ENCODE measurements at regions not wholly inside any gene's neighbourhood (a gene's known extent, or its start where the extent isn't known, plus 50 kb on each side); places are given as distances from the start of the nearest gene placed in this dataset.

DNA sequence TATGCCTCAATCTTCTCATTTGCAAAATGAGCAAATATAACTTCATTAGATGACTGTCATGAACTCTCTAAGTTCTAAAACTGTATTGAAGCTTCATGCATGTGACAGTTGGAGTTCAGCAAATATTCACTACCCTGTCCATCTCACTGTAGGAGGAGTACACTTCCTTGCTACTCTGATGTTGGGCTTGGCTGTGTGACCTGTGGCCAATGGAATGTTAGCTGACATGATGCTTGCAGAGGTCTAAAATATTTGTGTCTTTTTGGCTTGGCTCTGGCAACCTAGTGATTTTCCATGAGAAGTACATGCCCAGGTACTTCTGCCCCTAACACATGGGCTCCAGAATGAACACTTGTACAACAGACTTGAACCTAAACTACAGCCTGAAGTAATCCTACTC, 203.1 kb upstream of the ANKH start:
- TF ChIP-seq POLR2A (IDR thresholded peaks at IDR 0.05), result no peak
- TF ChIP-seq, protein P1, sequence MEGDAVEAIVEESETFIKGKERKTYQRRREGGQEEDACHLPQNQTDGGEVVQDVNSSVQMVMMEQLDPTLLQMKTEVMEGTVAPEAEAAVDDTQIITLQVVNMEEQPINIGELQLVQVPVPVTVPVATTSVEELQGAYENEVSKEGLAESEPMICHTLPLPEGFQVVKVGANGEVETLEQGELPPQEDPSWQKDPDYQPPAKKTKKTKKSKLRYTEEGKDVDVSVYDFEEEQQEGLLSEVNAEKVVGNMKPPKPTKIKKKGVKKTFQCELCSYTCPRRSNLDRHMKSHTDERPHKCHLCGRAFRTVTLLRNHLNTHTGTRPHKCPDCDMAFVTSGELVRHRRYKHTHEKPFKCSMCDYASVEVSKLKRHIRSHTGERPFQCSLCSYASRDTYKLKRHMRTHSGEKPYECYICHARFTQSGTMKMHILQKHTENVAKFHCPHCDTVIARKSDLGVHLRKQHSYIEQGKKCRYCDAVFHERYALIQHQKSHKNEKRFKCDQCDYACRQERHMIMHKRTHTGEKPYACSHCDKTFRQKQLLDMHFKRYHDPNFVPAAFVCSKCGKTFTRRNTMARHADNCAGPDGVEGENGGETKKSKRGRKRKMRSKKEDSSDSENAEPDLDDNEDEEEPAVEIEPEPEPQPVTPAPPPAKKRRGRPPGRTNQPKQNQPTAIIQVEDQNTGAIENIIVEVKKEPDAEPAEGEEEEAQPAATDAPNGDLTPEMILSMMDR (IDR thresholded peaks at IDR 0.05 in 4 of 5, conservative IDR thresholded peaks at IDR 0.05 in 1 of 5), result no peak
